ENCODE measurements at regions not wholly inside any gene's neighbourhood (a gene's known extent, or its start where the extent isn't known, plus 50 kb on each side); places are given as distances from the start of the nearest gene placed in this dataset.

DNA sequence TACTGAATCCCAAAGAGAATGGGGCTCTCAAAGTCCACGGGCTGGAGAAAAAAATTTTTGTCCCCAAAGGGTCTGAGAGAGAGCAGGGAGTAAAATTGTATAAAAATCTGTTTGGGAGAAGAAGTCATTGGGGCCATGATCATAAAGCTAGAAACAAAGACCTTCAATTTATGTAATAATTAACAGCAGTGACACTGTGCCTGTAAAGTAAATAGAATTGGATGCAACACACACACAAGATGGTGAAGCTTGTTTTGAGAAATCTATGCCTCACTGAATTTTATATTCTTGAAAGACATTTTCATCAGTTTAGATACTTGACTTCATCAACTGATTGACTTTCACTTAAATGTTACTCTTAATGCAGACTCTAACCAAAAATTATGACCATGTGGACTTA is 600.5 kb upstream of the ADAMTS5 start:
- H4K20me1 ChIP-seq (ENCODE audit: low read depth), result no peaks in the 10 kb centered on the region
- Mint-ChIP-seq H3K4me1 (no peaks in the 10 kb centered on the region), H3K9me3 (no peaks in the 10 kb centered on the region), H3K4me3 (no peak overlapping the region), H3K27ac (no peak overlapping the region), H3K36me3 (no peaks in the 10 kb centered on the region), H3K27me3 (ENCODE audit: insufficient read depth, low read depth) (no peaks in the 10 kb centered on the region)
- H3K4me1 ChIP-seq, result no peaks in the 10 kb centered on the region
- H3K9me3 ChIP-seq (ENCODE audit: low read depth), result no peaks in the 10 kb centered on the region
- no peak for TF ChIP-seq EZH2 (IDR thresholded peaks at IDR 0.05)
- TF ChIP-seq, protein P1, sequence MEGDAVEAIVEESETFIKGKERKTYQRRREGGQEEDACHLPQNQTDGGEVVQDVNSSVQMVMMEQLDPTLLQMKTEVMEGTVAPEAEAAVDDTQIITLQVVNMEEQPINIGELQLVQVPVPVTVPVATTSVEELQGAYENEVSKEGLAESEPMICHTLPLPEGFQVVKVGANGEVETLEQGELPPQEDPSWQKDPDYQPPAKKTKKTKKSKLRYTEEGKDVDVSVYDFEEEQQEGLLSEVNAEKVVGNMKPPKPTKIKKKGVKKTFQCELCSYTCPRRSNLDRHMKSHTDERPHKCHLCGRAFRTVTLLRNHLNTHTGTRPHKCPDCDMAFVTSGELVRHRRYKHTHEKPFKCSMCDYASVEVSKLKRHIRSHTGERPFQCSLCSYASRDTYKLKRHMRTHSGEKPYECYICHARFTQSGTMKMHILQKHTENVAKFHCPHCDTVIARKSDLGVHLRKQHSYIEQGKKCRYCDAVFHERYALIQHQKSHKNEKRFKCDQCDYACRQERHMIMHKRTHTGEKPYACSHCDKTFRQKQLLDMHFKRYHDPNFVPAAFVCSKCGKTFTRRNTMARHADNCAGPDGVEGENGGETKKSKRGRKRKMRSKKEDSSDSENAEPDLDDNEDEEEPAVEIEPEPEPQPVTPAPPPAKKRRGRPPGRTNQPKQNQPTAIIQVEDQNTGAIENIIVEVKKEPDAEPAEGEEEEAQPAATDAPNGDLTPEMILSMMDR (IDR thresholded peaks at IDR 0.05), result no peak
- TF ChIP-seq EZH2phosphoT487 (IDR thresholded peaks at IDR 0.05), result no peak
- no peak overlapping the region for H2AFZ ChIP-seq (replicated peaks)
- no peak overlapping the region for H3K9ac ChIP-seq
- no peaks in the 10 kb centered on the region for H3F3A ChIP-seq (ENCODE audit: low read depth)
- H3K4me2 ChIP-seq, result no peak overlapping the region
- H3K4me3 ChIP-seq, result no peak overlapping the region
- no peaks in the 10 kb centered on the region for H3K36me3 ChIP-seq
- no peaks in the 10 kb centered on the region for H3K27me3 ChIP-seq
- DNase-seq (ENCODE audit: low spot score), result no peak
- no peak overlapping the region for H3K27ac ChIP-seq
- no peaks in the 10 kb centered on the region for H3K79me2 ChIP-seq (ENCODE audit: low read depth)

DNA sequence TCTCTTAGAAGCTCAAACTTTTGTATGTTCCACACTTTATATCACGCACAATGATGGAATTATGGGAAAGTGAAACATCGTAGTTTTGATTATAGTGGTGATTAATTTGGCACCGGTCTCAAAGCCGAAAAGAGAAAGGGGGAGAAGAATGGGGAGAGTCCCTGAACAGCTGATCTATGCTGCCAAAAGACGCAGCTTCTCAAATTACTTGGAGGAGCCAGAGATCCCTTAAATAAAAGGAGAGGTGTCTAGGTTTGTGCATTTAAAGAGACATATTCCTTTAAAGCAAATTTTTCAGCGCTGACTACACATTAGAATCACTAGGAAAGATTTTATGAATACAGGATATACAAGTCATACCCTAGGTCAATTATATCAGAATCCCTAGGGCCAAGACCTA is 599.6 kb upstream of the ADAMTS5 start:
- no peaks in the 10 kb centered on the region for H3K27me3 ChIP-seq
- H3K4me2 ChIP-seq, result no peak overlapping the region
- H3K36me3 ChIP-seq, result no peaks in the 10 kb centered on the region
- H3K4me3 ChIP-seq, result no peak overlapping the region
- no peaks in the 10 kb centered on the region for H3K36me3 Mint-ChIP-seq
- no peak overlapping the region for H3K27ac Mint-ChIP-seq
- H3K27me3 Mint-ChIP-seq (ENCODE audit: insufficient read depth, low read depth), result no peaks in the 10 kb centered on the region
- no peaks in the 10 kb centered on the region for H3K9me3 Mint-ChIP-seq
- H3K9ac ChIP-seq, result no peak overlapping the region
- H3K9me3 ChIP-seq (ENCODE audit: low read depth), result no peaks in the 10 kb centered on the region
- no peak for DNase-seq (ENCODE audit: low spot score)
- H3K4me3 Mint-ChIP-seq, result no peak overlapping the region
- no peaks in the 10 kb centered on the region for H3F3A ChIP-seq (ENCODE audit: low read depth)
- no peaks in the 10 kb centered on the region for H3K4me1 Mint-ChIP-seq
- H4K20me1 ChIP-seq (ENCODE audit: low read depth), result no peaks in the 10 kb centered on the region
- H3K79me2 ChIP-seq (ENCODE audit: low read depth), result no peaks in the 10 kb centered on the region
- H2AFZ ChIP-seq (replicated peaks), result peak overlapping the region; percentile 39
- no peaks in the 10 kb centered on the region for H3K4me1 ChIP-seq
- TF ChIP-seq, protein P1 (IDR thresholded peaks at IDR 0.05), result no peak
- TF ChIP-seq EZH2 (IDR thresholded peaks at IDR 0.05), result no peak
- TF ChIP-seq EZH2phosphoT487 (IDR thresholded peaks at IDR 0.05), result no peak
- H3K27ac ChIP-seq, result no peak overlapping the region

DNA sequence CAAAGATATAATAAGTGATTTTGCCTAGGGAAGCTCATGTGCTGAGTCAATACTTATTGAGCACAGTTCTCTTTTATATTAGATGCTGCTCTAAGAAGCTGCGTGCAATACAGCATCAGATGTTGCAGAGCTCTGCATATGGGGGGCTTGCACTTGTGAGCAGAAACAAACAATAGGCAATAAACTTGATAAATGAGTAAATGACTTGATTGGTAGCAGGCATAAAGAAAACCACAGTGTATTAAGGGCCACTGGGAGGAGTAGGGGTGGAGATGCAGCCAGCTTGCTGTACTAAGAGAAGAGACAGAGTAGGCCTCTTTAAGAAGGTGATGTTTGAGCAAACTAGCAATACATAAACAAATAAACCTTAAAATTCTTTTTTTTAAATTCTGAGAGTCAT is 598.5 kb upstream of the ADAMTS5 start:
- Mint-ChIP-seq H3K27ac (no peak overlapping the region), H3K4me1 (no peaks in the 10 kb centered on the region), H3K4me3 (no peak overlapping the region), H3K9me3 (no peaks in the 10 kb centered on the region), H3K27me3 (ENCODE audit: insufficient read depth, low read depth) (no peaks in the 10 kb centered on the region), H3K36me3 (no peaks in the 10 kb centered on the region)
- H2AFZ ChIP-seq (replicated peaks), result no peak overlapping the region
- TF ChIP-seq, protein P1 (IDR thresholded peaks at IDR 0.05), result no peak
- TF ChIP-seq EZH2phosphoT487 (IDR thresholded peaks at IDR 0.05) (no peak), EZH2 (IDR thresholded peaks at IDR 0.05) (no peak)
- no peaks in the 10 kb centered on the region for H3K36me3 ChIP-seq
- no peaks in the 10 kb centered on the region for H3K27me3 ChIP-seq
- H3F3A ChIP-seq (ENCODE audit: low read depth), result no peaks in the 10 kb centered on the region
- no peaks in the 10 kb centered on the region for H3K4me1 ChIP-seq
- no peaks in the 10 kb centered on the region for H4K20me1 ChIP-seq (ENCODE audit: low read depth)
- no peak overlapping the region for H3K4me2 ChIP-seq
- no peak overlapping the region for H3K27ac ChIP-seq
- no peak overlapping the region for H3K9ac ChIP-seq
- H3K79me2 ChIP-seq (ENCODE audit: low read depth), result no peaks in the 10 kb centered on the region
- no peaks in the 10 kb centered on the region for H3K9me3 ChIP-seq (ENCODE audit: low read depth)
- DNase-seq (ENCODE audit: low spot score), result no peak
- no peak overlapping the region for H3K4me3 ChIP-seq
